GM12873 (cell line): ENCODE measurements at regions not wholly inside any gene's neighbourhood (a gene's known extent, or its start where the extent isn't known, plus 50 kb on each side); places are given as distances from the start of the nearest gene placed in this dataset.

Experiments
- CTCF ChIP-seq: IDR thresholded peaks from 2 replicates; pipeline ENCODE4 v1.5.1; 2012; ENCODE audit warnings: low read depth, mild to moderate bottlenecking, moderate library complexity, low read length, control low read depth; ENCODE audit not compliant: insufficient read depth; ENCODE audit errors: missing control alignments

- no peak for TF ChIP-seq CTCF
Observed at GRCh38 chr9:120151149-120151548, 428.8 kb downstream of the CDK5RAP2 start.

- no peak for TF ChIP-seq CTCF
Observed at GRCh38 chr9:120138955-120139354, 441.0 kb downstream of the CDK5RAP2 start.

- no peak for TF ChIP-seq CTCF
Observed at GRCh38 chr9:120137186-120137840, 442.7 kb downstream of the CDK5RAP2 start.

GRCh38 chr9:120136696-120137095 is 443.3 kb downstream of the CDK5RAP2 start:
- TF ChIP-seq CTCF = no peak

- no peak for TF ChIP-seq CTCF
Observed at GRCh38 chr9:120117081-120117480, 462.9 kb downstream of the CDK5RAP2 start.

GRCh38 chr9:120110520-120110919 is 469.4 kb downstream of the CDK5RAP2 start:
- no peak for TF ChIP-seq CTCF

- TF ChIP-seq CTCF = peak; percentile 32
Observed at GRCh38 chr9:120109242-120109641, 470.7 kb downstream of the CDK5RAP2 start.

- TF ChIP-seq CTCF = no peak
Observed at GRCh38 chr9:120107138-120107537, 472.8 kb downstream of the CDK5RAP2 start.
